GM13976 (cell line): ENCODE measurements at regions not wholly inside any gene's neighbourhood (a gene's known extent, or its start where the extent isn't known, plus 50 kb on each side); places are given as distances from the start of the nearest gene placed in this dataset.

Experiments
- DNase-seq: peaks from one replicate; pipeline ENCODE4 v3.0.0; 2012; ENCODE audit warnings: low spot score
- in situ Hi-C: fragments of 300-500 bp; cut with MboI; formaldehyde crosslinking; loops from one replicate; pipeline ENCODE4 v1.12.0; 2022; ENCODE audit warnings: low sequenced_read_pairs, mixed read lengths, inconsistent platforms; ENCODE audit not compliant: unreplicated experiment
- TF ChIP-seq, protein P1 (sequence below): IDR thresholded peaks from 2 replicates; pipeline ENCODE4 v1.5.1; 2012; ENCODE audit warnings: borderline replicate concordance, mild to moderate bottlenecking; ENCODE audit not compliant: insufficient read depth; ENCODE audit errors: extremely low read depth, missing control alignments, control extremely low read depth

DNA sequence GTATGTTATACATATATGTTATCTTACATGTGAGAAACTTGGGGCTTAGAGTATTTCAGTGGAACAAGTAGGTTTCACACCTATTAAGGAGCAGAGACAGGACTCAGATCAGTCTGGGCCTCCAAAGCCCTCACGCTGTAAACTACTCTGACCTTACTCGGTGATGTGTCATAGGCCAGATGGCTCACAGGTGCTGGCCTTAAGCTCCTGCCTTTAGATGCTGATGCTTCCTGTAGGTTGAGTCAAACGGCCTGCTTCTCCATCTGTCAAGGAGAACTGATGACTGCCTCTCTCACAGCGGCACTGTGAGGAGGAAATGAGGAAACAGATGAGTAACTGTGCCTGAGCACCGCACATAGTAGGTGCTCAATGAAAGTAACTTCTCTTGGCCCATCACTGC, 312.6 kb upstream of the COBL start:
- TF ChIP-seq, protein P1, sequence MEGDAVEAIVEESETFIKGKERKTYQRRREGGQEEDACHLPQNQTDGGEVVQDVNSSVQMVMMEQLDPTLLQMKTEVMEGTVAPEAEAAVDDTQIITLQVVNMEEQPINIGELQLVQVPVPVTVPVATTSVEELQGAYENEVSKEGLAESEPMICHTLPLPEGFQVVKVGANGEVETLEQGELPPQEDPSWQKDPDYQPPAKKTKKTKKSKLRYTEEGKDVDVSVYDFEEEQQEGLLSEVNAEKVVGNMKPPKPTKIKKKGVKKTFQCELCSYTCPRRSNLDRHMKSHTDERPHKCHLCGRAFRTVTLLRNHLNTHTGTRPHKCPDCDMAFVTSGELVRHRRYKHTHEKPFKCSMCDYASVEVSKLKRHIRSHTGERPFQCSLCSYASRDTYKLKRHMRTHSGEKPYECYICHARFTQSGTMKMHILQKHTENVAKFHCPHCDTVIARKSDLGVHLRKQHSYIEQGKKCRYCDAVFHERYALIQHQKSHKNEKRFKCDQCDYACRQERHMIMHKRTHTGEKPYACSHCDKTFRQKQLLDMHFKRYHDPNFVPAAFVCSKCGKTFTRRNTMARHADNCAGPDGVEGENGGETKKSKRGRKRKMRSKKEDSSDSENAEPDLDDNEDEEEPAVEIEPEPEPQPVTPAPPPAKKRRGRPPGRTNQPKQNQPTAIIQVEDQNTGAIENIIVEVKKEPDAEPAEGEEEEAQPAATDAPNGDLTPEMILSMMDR = no peak
- DNase-seq = no peak
- in situ Hi-C loops = no loop called here

DNA sequence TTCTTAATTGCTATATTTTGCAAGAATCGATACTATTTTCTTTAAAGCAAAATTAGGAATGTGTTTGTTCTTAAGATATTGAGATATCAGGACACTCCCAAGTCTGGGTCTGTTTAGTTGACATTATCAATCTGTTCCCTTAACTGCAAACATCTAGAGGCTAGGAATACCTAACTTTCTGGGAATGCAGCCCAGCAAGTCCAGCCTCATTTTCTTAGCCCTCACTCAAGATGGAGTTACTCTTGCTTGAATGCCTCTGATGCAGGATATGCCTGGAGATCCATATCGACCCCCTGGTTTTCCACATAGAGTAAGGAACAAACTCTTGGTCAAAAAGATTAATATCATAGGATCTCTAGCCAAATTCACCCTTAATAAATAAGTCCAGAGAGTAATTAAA, 305.3 kb upstream of the COBL start:
- no peak for DNase-seq
- in situ Hi-C loops = no loop called here

DNA sequence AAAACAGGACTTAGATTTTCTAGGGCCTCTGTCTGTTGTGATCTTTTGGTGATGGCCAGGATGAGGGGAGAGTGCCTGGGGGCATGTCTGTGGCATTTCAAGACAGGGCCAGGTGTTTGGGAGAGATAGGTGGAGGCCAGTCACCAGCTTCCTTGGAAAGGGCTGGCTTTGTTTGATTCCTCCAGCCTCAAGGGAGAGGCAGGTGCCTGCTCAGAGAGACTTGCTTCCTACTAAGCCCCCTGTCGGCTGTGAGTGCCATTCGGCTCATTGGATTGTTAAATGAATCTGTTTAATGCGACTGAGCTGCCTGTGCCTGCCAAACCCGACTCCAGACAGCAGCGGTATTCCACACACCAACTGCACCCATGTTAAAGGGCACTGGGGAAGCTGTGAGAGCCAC, 304.1 kb upstream of the COBL start:
- no peak for DNase-seq
- TF ChIP-seq, protein P1 = no peak
- in situ Hi-C loops = no loop called here

More for the DNA sequence above, 305.3 kb upstream of the COBL start:
- TF ChIP-seq, protein P1 = no peak

DNA sequence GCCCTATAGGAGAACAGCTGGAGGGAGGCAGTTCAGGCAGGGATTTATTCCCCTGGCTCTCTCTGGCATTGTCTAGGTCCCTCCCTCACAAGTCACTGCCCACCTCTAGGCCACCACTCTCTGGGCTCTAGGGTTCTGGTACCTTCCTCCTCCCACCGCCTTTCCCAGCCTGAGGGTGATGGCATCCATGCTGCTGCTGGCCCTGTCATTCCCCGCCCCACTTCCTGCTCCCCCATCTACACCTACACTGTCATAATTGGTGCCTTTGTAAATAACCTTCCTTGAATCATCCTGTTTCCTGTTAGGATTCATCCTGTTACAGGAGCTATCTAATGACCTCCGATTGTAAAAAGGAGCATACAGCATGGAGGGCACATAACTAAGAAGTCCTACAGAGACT, 303.3 kb upstream of the COBL start:
- in situ Hi-C loops = no loop called here
- no peak for DNase-seq
- TF ChIP-seq, protein P1 = no peak

DNA sequence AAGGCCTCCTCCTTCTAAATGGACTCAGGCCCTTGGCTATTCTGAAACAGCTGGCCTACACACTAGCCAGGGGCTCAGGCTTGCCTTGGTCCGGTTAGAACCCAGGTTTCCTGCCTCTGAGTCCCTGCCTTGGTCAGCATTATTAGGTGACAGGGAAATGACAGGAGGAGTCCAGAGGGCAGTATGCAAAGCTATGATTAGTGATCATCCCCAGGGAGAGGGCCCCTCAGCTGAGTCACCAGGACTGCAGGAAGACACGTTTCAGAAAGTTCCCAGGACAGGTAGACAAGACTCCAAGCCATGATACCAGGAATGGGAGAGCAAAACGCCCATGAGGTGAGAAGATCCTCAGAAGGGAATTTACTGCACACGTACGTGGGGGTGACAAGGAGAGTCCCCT, 301.1 kb upstream of the COBL start:
- in situ Hi-C loops = no loop called here

DNA sequence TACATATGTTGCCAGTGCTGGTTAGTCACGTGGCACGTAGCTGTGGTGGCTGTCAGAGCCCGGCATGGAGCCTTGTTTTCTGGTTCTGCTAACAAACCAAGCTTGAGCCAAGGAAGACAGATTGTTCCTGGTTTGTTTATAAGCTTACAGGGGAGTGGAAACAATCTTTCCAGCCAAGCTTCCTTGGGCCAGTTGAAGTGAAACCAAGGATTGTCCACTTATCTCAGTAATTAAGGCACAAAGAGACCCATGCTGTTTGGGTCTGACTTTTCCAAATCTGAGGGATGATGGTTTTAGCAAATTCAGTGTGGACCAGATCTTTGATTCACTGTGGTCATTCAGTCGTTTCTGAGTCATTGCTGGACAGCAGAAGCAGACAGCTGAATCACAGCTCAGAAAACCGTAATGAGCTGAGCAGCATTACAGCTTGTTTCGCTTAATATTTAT, 297.3 kb upstream of the COBL start:
- TF ChIP-seq, protein P1 = no peak
- DNase-seq = no peak
- in situ Hi-C loops = no loop called here

More for the DNA sequence above, 301.1 kb upstream of the COBL start:
- no peak for DNase-seq
- TF ChIP-seq, protein P1 = no peak

DNA sequence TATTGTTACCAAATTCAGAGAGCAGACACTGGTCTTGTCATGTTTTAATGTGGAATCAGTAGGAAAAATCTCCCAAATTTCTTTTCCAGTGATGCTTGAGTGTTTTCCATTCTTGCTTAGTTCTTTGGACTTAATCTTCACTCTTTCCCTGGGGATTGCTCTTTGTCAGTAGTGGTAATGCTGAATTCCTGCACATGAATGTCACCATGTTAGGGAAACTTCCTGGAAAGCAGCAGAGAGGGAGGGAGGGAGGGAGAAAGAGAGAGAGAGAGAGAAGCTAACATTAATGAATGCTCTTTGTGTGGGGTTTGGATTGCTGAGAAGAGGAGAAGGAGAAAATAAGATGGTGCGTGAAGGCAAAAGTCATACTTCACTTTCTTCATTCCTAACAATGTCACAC, 295.3 kb upstream of the COBL start:
- TF ChIP-seq, protein P1 = no peak
- DNase-seq = no peak
- in situ Hi-C loops = no loop called here
